ENCODE measurements at regions not wholly inside any gene's neighbourhood (a gene's known extent, or its start where the extent isn't known, plus 50 kb on each side); places are given as distances from the start of the nearest gene placed in this dataset.

GRCh38 chr6:82022614-82023129, 224.9 kb downstream of the IBTK start:
- DNase-seq (ENCODE audit: low spot score) = no peak
- TF ChIP-seq CTCF (IDR thresholded peaks at IDR 0.05; ENCODE audit: borderline replicate concordance, control extremely low read depth, extremely low read depth, insufficient read depth, missing control alignments) = no peak
- in situ Hi-C loops (cut with MboI; ENCODE audit: low sequenced_read_pairs, unreplicated experiment) = loop anchor here (25.0 kb wide), 1 partner anchor 1410 kb away; no protein-coding TSS in a partner anchor

GRCh38 chr6:82017773-82018172, 229.8 kb downstream of the IBTK start:
- in situ Hi-C loops (cut with MboI; ENCODE audit: low sequenced_read_pairs, unreplicated experiment) = loop anchor here (25.0 kb wide), 1 partner anchor 1405 kb away; no protein-coding TSS in a partner anchor
- no peak for TF ChIP-seq CTCF (IDR thresholded peaks at IDR 0.05; ENCODE audit: borderline replicate concordance, control extremely low read depth, extremely low read depth, insufficient read depth, missing control alignments)

GRCh38 chr6:82017288-82017687, 230.3 kb downstream of the IBTK start:
- in situ Hi-C loops (cut with MboI; ENCODE audit: low sequenced_read_pairs, unreplicated experiment) = loop anchor here (25.0 kb wide), 1 partner anchor 1405 kb away; no protein-coding TSS in a partner anchor
- no peak for DNase-seq (ENCODE audit: low spot score)
- TF ChIP-seq CTCF (IDR thresholded peaks at IDR 0.05; ENCODE audit: borderline replicate concordance, control extremely low read depth, extremely low read depth, insufficient read depth, missing control alignments) = no peak

More at GRCh38 chr6:82017773-82018172, 229.8 kb downstream of the IBTK start:
- DNase-seq (ENCODE audit: low spot score) = no peak

GRCh38 chr6:82015526-82015925, 232.0 kb downstream of the IBTK start:
- no peak for TF ChIP-seq CTCF (IDR thresholded peaks at IDR 0.05; ENCODE audit: borderline replicate concordance, control extremely low read depth, extremely low read depth, insufficient read depth, missing control alignments)
- no peak for DNase-seq (ENCODE audit: low spot score)
- in situ Hi-C loops (cut with MboI; ENCODE audit: low sequenced_read_pairs, unreplicated experiment) = loop anchor here (25.0 kb wide), 1 partner anchor 1403 kb away; no protein-coding TSS in a partner anchor

GRCh38 chr6:82015043-82015442, 232.5 kb downstream of the IBTK start:
- no peak for TF ChIP-seq CTCF (IDR thresholded peaks at IDR 0.05; ENCODE audit: borderline replicate concordance, control extremely low read depth, extremely low read depth, insufficient read depth, missing control alignments)
- in situ Hi-C loops (cut with MboI; ENCODE audit: low sequenced_read_pairs, unreplicated experiment) = loop anchor here (25.0 kb wide), 1 partner anchor 1403 kb away; no protein-coding TSS in a partner anchor
- DNase-seq (ENCODE audit: low spot score) = no peak

GRCh38 chr6:82013561-82014530, 233.7 kb downstream of the IBTK start:
- DNase-seq (ENCODE audit: low spot score) = no peak
- in situ Hi-C loops (cut with MboI; ENCODE audit: low sequenced_read_pairs, unreplicated experiment) = loop anchor here (25.0 kb wide), 1 partner anchor 1402 kb away; no protein-coding TSS in a partner anchor
- TF ChIP-seq CTCF (IDR thresholded peaks at IDR 0.05; ENCODE audit: borderline replicate concordance, control extremely low read depth, extremely low read depth, insufficient read depth, missing control alignments) = no peak

All from GM13976 (cell line).